ENCODE measurements at regions not wholly inside any gene's neighbourhood (a gene's known extent, or its start where the extent isn't known, plus 50 kb on each side); places are given as distances from the start of the nearest gene placed in this dataset.

DNA sequence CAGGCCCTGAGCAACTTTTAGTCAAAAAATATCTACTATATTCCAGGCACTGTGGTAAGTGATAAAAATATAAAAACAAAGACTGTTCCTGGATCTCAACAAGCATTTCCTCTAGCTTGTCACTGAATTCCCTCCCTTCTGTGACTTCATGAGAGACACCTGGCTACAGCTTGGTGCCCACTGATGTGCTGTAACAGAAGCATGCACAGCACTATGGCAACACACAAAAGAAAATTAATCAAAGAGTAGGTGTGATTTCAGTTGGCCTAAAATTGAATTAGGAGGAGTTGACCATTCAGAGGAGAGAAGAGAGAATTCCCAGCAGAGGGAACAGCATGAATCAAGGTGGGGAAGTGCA lies 158.9 kb upstream of the LPP start:
- no peak for TF ChIP-seq CTCF (IDR thresholded peaks at IDR 0.05)
- Histone ChIP-seq H3K4me1 (no peaks in the 10 kb centered on the region), H3K4me3 (no peak overlapping the region), H3K36me3 (no peaks in the 10 kb centered on the region), H3K27ac (no peak overlapping the region), H3K9me3 (no peaks in the 10 kb centered on the region), H3K27me3 (no peaks in the 10 kb centered on the region)
- intact Hi-C loops (cut with DNase I) = no loop called here
- DNase-seq (ENCODE audit: low spot score in 2 of 2) = no peak

- DNase-seq (ENCODE audit: low spot score in 2 of 2) = no peak
- Histone ChIP-seq H3K27ac (no peak overlapping the region), H3K36me3 (no peaks in the 10 kb centered on the region), H3K4me3 (no peak overlapping the region), H3K4me1 (no peaks in the 10 kb centered on the region), H3K27me3 (no peaks in the 10 kb centered on the region), H3K9me3 (no peaks in the 10 kb centered on the region)
- no peak for TF ChIP-seq CTCF (IDR thresholded peaks at IDR 0.05)
- intact Hi-C loops (cut with DNase I) = no loop called here
Measured at GRCh38 chr3:187995667-187996066, 158.3 kb upstream of the LPP start.

DNA sequence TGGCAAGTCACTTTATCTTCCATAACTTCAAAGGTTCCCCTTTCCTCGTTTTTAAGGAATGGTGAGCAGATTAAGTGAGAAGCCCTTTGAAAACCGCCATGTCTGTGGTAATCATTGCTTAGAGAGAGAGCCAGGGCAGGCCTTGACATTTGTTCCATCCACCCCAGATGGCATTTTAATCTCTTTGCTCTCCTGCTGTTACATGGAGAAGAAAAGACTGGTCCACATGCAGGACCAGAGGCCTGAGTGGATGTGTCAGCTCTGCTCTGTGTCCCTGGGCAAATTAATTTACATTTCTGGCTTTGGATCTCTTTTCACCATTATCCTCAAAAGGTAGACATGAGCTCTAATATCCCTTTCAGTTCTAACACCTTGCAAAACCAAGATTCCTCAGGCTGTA lies 157.3 kb upstream of the LPP start:
- no peak overlapping the region for H3K27ac ChIP-seq
- H3K4me3 ChIP-seq = no peak overlapping the region
- H3K9me3 ChIP-seq = no peaks in the 10 kb centered on the region
- intact Hi-C loops (cut with DNase I) = no loop called here
- no peak for DNase-seq (ENCODE audit: low spot score in 2 of 2)
- H3K27me3 ChIP-seq = no peaks in the 10 kb centered on the region
- no peaks in the 10 kb centered on the region for H3K36me3 ChIP-seq
- no peaks in the 10 kb centered on the region for H3K4me1 ChIP-seq
- TF ChIP-seq CTCF (IDR thresholded peaks at IDR 0.05) = no peak

DNA sequence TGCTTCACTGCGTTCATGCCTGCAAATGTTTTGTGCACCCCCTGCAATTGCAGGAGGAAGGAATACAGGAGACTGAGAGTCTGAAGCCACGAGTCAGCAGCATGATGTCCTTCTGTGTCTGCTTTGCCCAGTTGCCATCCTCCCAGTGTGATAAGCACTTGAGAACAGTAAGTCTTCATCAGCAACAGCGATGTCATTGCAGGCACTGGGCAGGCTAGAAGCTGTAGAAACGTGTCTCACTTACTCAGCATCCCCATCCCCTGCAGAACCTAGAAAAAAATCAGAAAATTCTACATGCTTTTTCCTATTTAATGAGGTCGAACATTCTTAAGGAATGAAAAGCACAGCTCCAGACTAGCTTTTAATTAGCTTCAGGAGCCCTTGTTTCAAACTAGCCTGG lies 156.5 kb upstream of the LPP start:
- TF ChIP-seq CTCF (IDR thresholded peaks at IDR 0.05) = no peak
- intact Hi-C loops (cut with DNase I) = no loop called here
- H3K27me3 ChIP-seq = no peaks in the 10 kb centered on the region
- H3K4me3 ChIP-seq = no peak overlapping the region
- no peaks in the 10 kb centered on the region for H3K36me3 ChIP-seq
- H3K9me3 ChIP-seq = no peaks in the 10 kb centered on the region
- no peaks in the 10 kb centered on the region for H3K4me1 ChIP-seq
- DNase-seq (ENCODE audit: low spot score in 2 of 2) = no peak
- H3K27ac ChIP-seq = no peak overlapping the region

DNA sequence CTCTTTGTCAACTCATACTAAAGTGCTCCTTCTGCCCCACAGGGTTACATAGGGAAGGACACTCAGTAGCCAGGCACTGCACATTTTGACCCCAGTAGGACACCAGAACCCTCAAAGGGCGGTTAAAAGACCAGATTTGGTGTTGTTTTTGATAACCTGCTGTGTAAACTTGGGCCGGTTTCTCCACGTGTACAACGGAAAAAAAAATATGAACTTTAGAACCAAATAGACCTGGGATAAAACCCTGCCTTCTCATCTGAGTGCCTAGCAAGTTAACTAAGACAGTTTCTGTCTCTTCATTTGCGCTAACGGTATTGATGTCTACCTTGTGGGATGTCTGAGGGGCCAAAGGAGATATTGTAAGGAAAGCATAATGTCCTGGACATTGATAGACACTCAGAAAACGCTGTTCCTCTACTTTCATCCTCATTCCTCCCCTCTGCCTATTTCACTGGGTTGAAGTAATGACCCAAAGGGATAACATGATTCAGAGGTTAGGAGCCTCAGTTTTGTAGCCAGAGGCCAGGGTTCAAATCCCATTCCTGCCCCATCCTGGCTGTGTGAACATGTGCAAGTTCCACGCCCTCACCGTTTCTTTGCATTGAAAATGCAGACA lies 155.9 kb upstream of the LPP start:
- Histone ChIP-seq H3K27ac (no peak overlapping the region), H3K9me3 (no peaks in the 10 kb centered on the region), H3K4me3 (no peak overlapping the region), H3K27me3 (no peaks in the 10 kb centered on the region), H3K36me3 (no peaks in the 10 kb centered on the region), H3K4me1 (no peaks in the 10 kb centered on the region)
- no peak for TF ChIP-seq CTCF (IDR thresholded peaks at IDR 0.05)
- DNase-seq (ENCODE audit: low spot score in 2 of 2) = no peak
- intact Hi-C loops (cut with DNase I) = no loop called here

DNA sequence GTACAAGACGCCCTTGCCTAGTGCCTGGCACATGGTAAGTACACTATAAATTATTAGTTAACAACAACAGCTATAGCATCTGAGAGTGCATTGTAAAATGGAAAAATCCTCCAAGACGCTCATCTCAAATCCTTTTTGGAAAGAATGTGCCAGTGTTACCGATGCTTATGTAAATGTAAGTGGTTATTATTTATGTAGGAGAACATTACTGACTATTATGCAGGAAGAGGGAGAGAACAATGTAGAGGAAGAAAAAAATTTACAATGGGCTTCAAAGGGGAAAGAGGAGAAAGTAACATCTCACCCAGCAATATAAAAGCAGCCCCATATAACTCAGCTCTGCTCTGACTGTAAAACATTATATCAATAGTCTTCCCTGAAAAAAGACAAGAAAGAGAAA lies 155.3 kb upstream of the LPP start:
- H3K9me3 ChIP-seq = no peaks in the 10 kb centered on the region
- H3K4me3 ChIP-seq = no peak overlapping the region
- no peaks in the 10 kb centered on the region for H3K4me1 ChIP-seq
- H3K36me3 ChIP-seq = no peaks in the 10 kb centered on the region
- intact Hi-C loops (cut with DNase I) = no loop called here
- no peak for DNase-seq (ENCODE audit: low spot score in 2 of 2)
- H3K27me3 ChIP-seq = no peaks in the 10 kb centered on the region
- no peak overlapping the region for H3K27ac ChIP-seq
- TF ChIP-seq CTCF (IDR thresholded peaks at IDR 0.05) = no peak

Measured in ascending aorta (tissue), 2 donors.